ENCODE measurements at regions not wholly inside any gene's neighbourhood (a gene's known extent, or its start where the extent isn't known, plus 50 kb on each side); places are given as distances from the start of the nearest gene placed in this dataset.

- H3K27me3 ChIP-seq (ENCODE audit: control insufficient read depth, insufficient read depth, low read length) = no peaks in the 10 kb centered on the region
- H3K9me3 ChIP-seq (ENCODE audit: control insufficient read depth, insufficient read depth, low read depth, low read length) = no peaks in the 10 kb centered on the region
- BruUV-seq (replicated peaks) = no TSS peak
- H3K4me3 ChIP-seq (ENCODE audit: low read depth in 2 of 2, low read length in 2 of 2) = no peak overlapping the region
- DNase-seq (ENCODE audit: low read depth, low spot score) (no peak), ATAC-seq (no peak)
- no peaks in the 10 kb centered on the region for H3K4me1 ChIP-seq (ENCODE audit: control insufficient read depth, insufficient read depth, low read length)
- no peaks in the 10 kb centered on the region for H3K36me3 ChIP-seq (ENCODE audit: control insufficient read depth, insufficient read depth, low read length)
- TF ChIP-seq CTCF (IDR thresholded peaks at IDR 0.05) = no peak
- TF ChIP-seq TCF7L2 (IDR thresholded peaks at IDR 0.05; ENCODE audit: low read depth, low read length) = no peak
- no peak for TF ChIP-seq POLR2AphosphoS5 (IDR thresholded peaks at IDR 0.05; ENCODE audit: low read depth, low read length)
- TF ChIP-seq REST (IDR thresholded peaks at IDR 0.05; ENCODE audit: insufficient read depth in 1 of 2, low read depth in 2 of 2, low read length in 1 of 2) = no peak
- TF ChIP-seq SIN3A (IDR thresholded peaks at IDR 0.05; ENCODE audit: borderline replicate concordance, insufficient read depth, low read depth, low read length) = no peak
- in situ Hi-C loops (cut with HindIII; ENCODE audit: low pct_unique_long_range_greater_than_20kb, low sequenced_read_pairs) (no loop called here), intact Hi-C loops (cut with micrococcal nuclease; ENCODE audit: unreplicated experiment) (no loop called here)
- no peak overlapping the region for H3K27ac ChIP-seq (ENCODE audit: low read length)
- ChIA-PET POLR2A (no interaction called here), CTCF (no interaction called here)
Measured at GRCh38 chr14:38901791-38902190, 201.2 kb downstream of the SEC23A start.

GRCh38 chr14:38900887-38901286 is 202.1 kb downstream of the SEC23A start:
- TF ChIP-seq SIN3A (IDR thresholded peaks at IDR 0.05; ENCODE audit: borderline replicate concordance, insufficient read depth, low read depth, low read length) = no peak
- TF ChIP-seq POLR2AphosphoS5 (IDR thresholded peaks at IDR 0.05; ENCODE audit: low read depth, low read length) = no peak
- no peak for TF ChIP-seq TCF7L2 (IDR thresholded peaks at IDR 0.05; ENCODE audit: low read depth, low read length)
- TF ChIP-seq REST (IDR thresholded peaks at IDR 0.05; ENCODE audit: insufficient read depth in 1 of 2, low read depth in 2 of 2, low read length in 1 of 2) = no peak
- TF ChIP-seq CTCF (IDR thresholded peaks at IDR 0.05) = no peak
- BruUV-seq (replicated peaks) = no TSS peak
- in situ Hi-C loops (cut with HindIII; ENCODE audit: low pct_unique_long_range_greater_than_20kb, low sequenced_read_pairs) = no loop called here
- no peak overlapping the region for H3K4me3 ChIP-seq (ENCODE audit: low read depth in 2 of 2, low read length in 2 of 2)
- no peak overlapping the region for H3K27ac ChIP-seq (ENCODE audit: low read length)
- ATAC-seq = no peak
- intact Hi-C loops (cut with micrococcal nuclease; ENCODE audit: unreplicated experiment) = no loop called here
- CTCF ChIA-PET = no interaction called here
- no peaks in the 10 kb centered on the region for H3K9me3 ChIP-seq (ENCODE audit: control insufficient read depth, insufficient read depth, low read depth, low read length)
- H3K36me3 ChIP-seq (ENCODE audit: control insufficient read depth, insufficient read depth, low read length) = no peaks in the 10 kb centered on the region
- H3K4me1 ChIP-seq (ENCODE audit: control insufficient read depth, insufficient read depth, low read length) = no peaks in the 10 kb centered on the region
- H3K27me3 ChIP-seq (ENCODE audit: control insufficient read depth, insufficient read depth, low read length) = no peaks in the 10 kb centered on the region
- POLR2A ChIA-PET = no interaction called here
- no peak for DNase-seq (ENCODE audit: low read depth, low spot score)

Data from Panc1 (cell line).